CD4-positive, alpha-beta T cell (primary cell): ENCODE measurements at regions not wholly inside any gene's neighbourhood (a gene's known extent, or its start where the extent isn't known, plus 50 kb on each side); places are given as distances from the start of the nearest gene placed in this dataset.
"Not testable (repeated sequence)": the region's sequence is repeated elsewhere in the genome, so short reads cannot be mapped to it uniquely, and the experiment has no call there.

Source experiments
- ATAC-seq: fragments of 200-7000 bp; cut with Tn5 transposase; one replicate; pipeline ENCODE4 v1.10.0; 2022; ENCODE audit warnings: mild to moderate bottlenecking; ENCODE audit not compliant: poor library complexity
- CTCF ChIA-PET: fragments of 350-600 bp; sonication (Branson Sonifier 250); formaldehyde crosslinking; loops from one replicate; lab custom pipeline; 2021; ENCODE audit warnings: antibody characterized with exemption, inconsistent platforms; lab: Charles Lee
- POLR2A ChIA-PET: fragments of 350-600 bp; sonication (Branson Sonifier 250); formaldehyde crosslinking; loops from one replicate; lab custom pipeline; 2021; ENCODE audit warnings: antibody characterized with exemption, inconsistent platforms; lab: Charles Lee
- DNase-seq, 14 experiments: peaks; one replicate each; pipeline ENCODE4 v3.0.0-alpha.2; 2013 to 2020; ENCODE audit warnings: mixed read lengths in 2 of 14
- H3K27ac ChIP-seq, 2 donors: one replicate each; pipeline versions ENCODE4 v1.5.1 to v1.7.0; 2013; ENCODE audit warnings: low read length in 2 of 2, low read depth in 1 of 2, mild to moderate bottlenecking in 1 of 2
- H3K27me3 ChIP-seq, 2 experiments: 1 replicate in 1 of 2; 2 replicates in 1 of 2; pipeline versions ENCODE4 v1.6.1 to v1.7.0; 2013; ENCODE audit warnings: low read length in 2 of 2, control low read depth in 1 of 2, mild to moderate bottlenecking in 1 of 2, moderate library complexity in 1 of 2; ENCODE audit not compliant: insufficient read depth in 2 of 2, control insufficient read depth in 1 of 2
- H3K36me3 ChIP-seq: one replicate; pipeline ENCODE4 v1.6.1; 2013; ENCODE audit warnings: low read length, control low read depth; ENCODE audit not compliant: insufficient read depth
- H3K4me1 ChIP-seq: one replicate; pipeline ENCODE4 v1.6.1; 2013; ENCODE audit warnings: low read length, control low read depth; ENCODE audit not compliant: insufficient read depth
- H3K4me3 ChIP-seq: one replicate; pipeline ENCODE4 v1.5.1; 2013; ENCODE audit warnings: mild to moderate bottlenecking, low read length, moderate library complexity
- H3K9me3 ChIP-seq, 2 experiments: 1 replicate in 1 of 2; 2 replicates in 1 of 2; pipeline versions ENCODE4 v1.6.1 to v1.7.0; 2013; ENCODE audit warnings: low read length in 2 of 2, mild to moderate bottlenecking in 2 of 2, control low read depth in 1 of 2, moderate library complexity in 1 of 2; ENCODE audit not compliant: control insufficient read depth in 1 of 2, insufficient read depth in 1 of 2
- H3K27ac Mint-ChIP-seq: one replicate; pipeline ENCODE4 v1.8.0; 2020; ENCODE audit warnings: mixed read lengths
- H3K27me3 Mint-ChIP-seq: one replicate; pipeline ENCODE4 v1.8.0; 2021; ENCODE audit warnings: mixed read lengths
- H3K36me3 Mint-ChIP-seq: one replicate; pipeline ENCODE4 v1.8.0; 2021; ENCODE audit warnings: low read depth, mixed read lengths
- H3K4me1 Mint-ChIP-seq: one replicate; pipeline ENCODE4 v1.8.0; 2021; ENCODE audit warnings: low read depth, mixed read lengths
- H3K4me3 Mint-ChIP-seq: one replicate; pipeline ENCODE4 v1.8.0; 2020; ENCODE audit warnings: mild to moderate bottlenecking, mixed read lengths
- H3K9me3 Mint-ChIP-seq: one replicate; pipeline ENCODE4 v1.8.0; 2020; ENCODE audit warnings: mixed read lengths
- CTCF ChIP-seq: fragments of 200-600 bp; IDR thresholded peaks from one replicate; pipeline ENCODE4 v1.8.0; 2022; ENCODE audit warnings: antibody characterized with exemption, mild to moderate bottlenecking
- intact Hi-C, 2 experiments: fragments of 100-400 bp; cut with DNase I in 1 of 2; cut with micrococcal nuclease in 1 of 2; formaldehyde crosslinking; loops; one replicate each; pipeline versions ENCODE4 v1.15.1 to v1.9.0; 2023 to 2025; cut with DNase I, micrococcal nuclease

DNA sequence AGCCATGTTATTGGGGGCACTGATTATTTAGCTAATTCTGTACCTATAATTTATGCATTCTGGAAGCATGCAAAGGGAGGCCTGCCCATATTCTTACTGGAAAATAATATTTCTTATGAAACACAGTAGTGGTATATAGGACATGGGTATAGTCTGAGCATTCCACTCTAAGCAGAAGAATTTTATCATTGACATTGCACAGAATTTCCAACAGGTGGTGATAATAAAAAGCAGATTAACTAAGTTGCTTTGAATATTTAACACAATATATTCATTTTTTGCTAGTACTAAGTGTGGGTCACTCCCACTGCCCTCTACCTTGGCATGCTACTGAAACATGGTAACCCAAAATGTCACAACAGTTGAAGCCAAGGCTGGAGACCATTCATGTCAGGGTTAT lies 728.8 kb upstream of the FAT3 start:
- no peak overlapping the region for H3K27ac Mint-ChIP-seq
- no peak overlapping the region for H3K4me3 Mint-ChIP-seq
- intact Hi-C loops = no loop called here
- no peak for TF ChIP-seq CTCF
- Histone ChIP-seq H3K4me1 (no peaks in the 10 kb centered on the region), H3K36me3 (no peaks in the 10 kb centered on the region), H3K9me3 (no peaks in the 10 kb centered on the region), H3K4me3 (no peak overlapping the region), H3K27me3 (no peaks in the 10 kb centered on the region), H3K27ac (no peak overlapping the region)
- ChIA-PET CTCF (no interaction called here), POLR2A (interaction anchor here (0.6 kb wide), 1 partner anchor 702 kb away, joined by 3 read pairs; no protein-coding TSS in a partner anchor)
- H3K9me3 Mint-ChIP-seq = peaks cover 8% of the 10 kb centered on the region
- ATAC-seq (no peak), DNase-seq (no peak)
- H3K4me1 Mint-ChIP-seq = no peaks in the 10 kb centered on the region
- no peaks in the 10 kb centered on the region for H3K36me3 Mint-ChIP-seq
- no peaks in the 10 kb centered on the region for H3K27me3 Mint-ChIP-seq

DNA sequence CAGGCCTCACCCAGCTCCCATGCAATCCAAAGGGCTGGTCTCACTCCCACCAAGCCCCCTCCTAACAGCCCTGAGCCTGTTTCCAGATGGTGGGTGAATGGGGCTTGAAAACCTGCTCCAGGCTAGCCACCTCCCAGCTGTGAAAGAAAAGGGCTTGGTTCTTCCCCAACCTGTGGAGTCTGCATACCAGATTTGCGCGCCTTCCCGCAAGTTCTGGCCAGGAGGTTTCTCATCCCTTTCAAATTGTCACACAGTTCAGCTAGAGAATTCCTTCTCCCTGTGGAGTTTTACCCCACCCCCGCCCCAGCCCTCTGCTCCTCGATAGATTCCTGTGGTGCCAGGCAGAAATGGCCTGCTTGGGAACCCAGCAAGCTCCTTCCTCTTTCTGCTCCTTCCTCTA lies 734.6 kb upstream of the FAT3 start:
- DNase-seq (no peak), ATAC-seq (no peak)
- ChIA-PET POLR2A (no interaction called here), CTCF (no interaction called here)
- H3K4me1 ChIP-seq = no peaks in the 10 kb centered on the region
- TF ChIP-seq CTCF = no peak
- no peaks in the 10 kb centered on the region for H3K27me3 Mint-ChIP-seq
- H3K4me3 Mint-ChIP-seq = no peak overlapping the region
- H3K27me3 ChIP-seq = no peaks in the 10 kb centered on the region
- no peak overlapping the region for H3K27ac Mint-ChIP-seq
- H3K36me3 ChIP-seq = no peaks in the 10 kb centered on the region
- intact Hi-C loops = no loop called here
- peaks cover 0 to 10% of the 10 kb centered on the region in 2 experiments for H3K9me3 ChIP-seq
- no peak overlapping the region for H3K4me3 ChIP-seq
- no peaks in the 10 kb centered on the region for H3K4me1 Mint-ChIP-seq
- no peaks in the 10 kb centered on the region for H3K36me3 Mint-ChIP-seq
- peaks cover 27% of the 10 kb centered on the region for H3K9me3 Mint-ChIP-seq
- H3K27ac ChIP-seq = no peak overlapping the region

DNA sequence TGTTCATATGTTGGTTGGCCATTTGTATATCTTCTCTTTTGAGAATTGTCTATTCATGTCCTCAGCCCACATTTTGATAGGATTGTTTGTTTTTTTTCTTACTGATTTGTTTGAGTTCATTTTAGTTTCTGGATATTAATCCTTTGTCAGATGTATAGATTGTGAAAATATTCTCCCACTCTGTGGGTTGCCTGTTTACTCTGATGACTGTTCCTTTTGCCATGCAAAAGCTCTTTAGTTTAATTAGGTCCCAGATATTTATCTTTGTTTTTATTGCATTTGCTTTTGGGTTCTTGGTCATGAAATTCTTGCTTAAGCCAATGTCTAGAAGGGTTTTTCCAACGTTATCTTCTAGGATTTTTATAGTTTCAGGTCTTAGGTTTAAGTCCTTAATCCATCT lies 740.7 kb upstream of the FAT3 start:
- H3K4me1 ChIP-seq, H3K4me1 Mint-ChIP-seq, H3K9me3 ChIP-seq, H3K36me3 Mint-ChIP-seq, ATAC-seq, H3K4me3 Mint-ChIP-seq, DNase-seq, H3K27me3 Mint-ChIP-seq, CTCF ChIA-PET, H3K27ac ChIP-seq, H3K27me3 ChIP-seq, H3K36me3 ChIP-seq, intact Hi-C loops, POLR2A ChIA-PET, H3K4me3 ChIP-seq, H3K27ac Mint-ChIP-seq: not testable (repeated sequence)
- peaks cover 31% of the 10 kb centered on the region for H3K9me3 Mint-ChIP-seq

- POLR2A ChIA-PET, ATAC-seq, H3K4me3 ChIP-seq, H3K27me3 Mint-ChIP-seq, H3K27ac Mint-ChIP-seq, H3K4me1 ChIP-seq, CTCF ChIA-PET, H3K27me3 ChIP-seq, H3K4me1 Mint-ChIP-seq, H3K4me3 Mint-ChIP-seq, H3K9me3 ChIP-seq, H3K36me3 ChIP-seq, H3K27ac ChIP-seq, H3K36me3 Mint-ChIP-seq, DNase-seq, intact Hi-C loops: not testable (repeated sequence)
- H3K9me3 Mint-ChIP-seq = peaks cover 28% of the 10 kb centered on the region
Measured at GRCh38 chr11:91481875-91482274, 742.7 kb upstream of the FAT3 start.
